HG03280 (cell line): ENCODE measurements at regions not wholly inside any gene's neighbourhood (a gene's known extent, or its start where the extent isn't known, plus 50 kb on each side); places are given as distances from the start of the nearest gene placed in this dataset.
A peak's percentile ranks its signal among the peaks of the same experiment; 100 is the strongest.

Source experiments
- ATAC-seq: cut with Tn5 transposase; IDR thresholded peaks from one replicate; pipeline ENCODE4 v1.9.1; 2021; ENCODE audit warnings: mild to moderate bottlenecking, moderate library complexity; ENCODE audit not compliant: unreplicated experiment

GRCh38 chr13:71090990-71091389 is 776.0 kb downstream of the DACH1 start:
- ATAC-seq = no peak

DNA sequence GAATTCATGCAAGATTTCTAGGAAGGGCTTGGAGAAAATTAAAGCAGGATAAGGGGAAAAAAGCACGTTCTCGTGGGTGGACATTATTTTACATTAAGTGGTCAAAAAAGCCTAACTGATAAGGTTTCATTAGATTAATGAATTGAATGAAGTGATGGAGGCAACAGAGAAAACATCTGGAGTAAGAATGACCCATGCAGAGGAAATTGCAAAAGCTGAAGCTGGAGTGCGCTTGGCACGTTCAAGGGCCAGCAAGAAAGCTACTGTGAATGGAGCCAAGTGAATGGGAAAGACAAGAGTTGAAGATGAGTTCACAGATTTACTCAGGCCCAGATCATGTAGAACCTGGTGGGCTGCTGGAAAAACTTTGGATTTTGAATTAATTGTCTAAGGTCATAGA is 777.9 kb downstream of the DACH1 start:
- ATAC-seq = no peak

- ATAC-seq = no peak
Observed at GRCh38 chr13:71087432-71087831, 779.6 kb downstream of the DACH1 start.

DNA sequence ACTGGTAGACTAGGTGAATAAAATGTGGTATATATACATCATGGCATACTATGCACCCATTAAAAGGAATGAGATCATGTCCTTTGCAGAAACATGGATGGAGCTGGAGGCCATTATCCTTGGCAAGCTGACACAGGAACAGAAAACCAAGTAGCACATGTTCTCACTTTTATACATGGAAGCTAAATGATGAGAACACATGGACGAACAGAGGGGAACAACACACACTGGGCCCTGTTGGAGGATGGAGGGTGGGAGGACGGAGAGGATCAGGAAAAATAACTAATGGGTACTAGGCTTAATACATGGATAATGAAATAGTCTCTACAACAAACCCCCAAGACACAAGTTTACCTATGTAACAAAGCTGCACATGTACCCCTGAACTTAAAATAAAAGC is 780.0 kb downstream of the DACH1 start:
- no peak for ATAC-seq

DNA sequence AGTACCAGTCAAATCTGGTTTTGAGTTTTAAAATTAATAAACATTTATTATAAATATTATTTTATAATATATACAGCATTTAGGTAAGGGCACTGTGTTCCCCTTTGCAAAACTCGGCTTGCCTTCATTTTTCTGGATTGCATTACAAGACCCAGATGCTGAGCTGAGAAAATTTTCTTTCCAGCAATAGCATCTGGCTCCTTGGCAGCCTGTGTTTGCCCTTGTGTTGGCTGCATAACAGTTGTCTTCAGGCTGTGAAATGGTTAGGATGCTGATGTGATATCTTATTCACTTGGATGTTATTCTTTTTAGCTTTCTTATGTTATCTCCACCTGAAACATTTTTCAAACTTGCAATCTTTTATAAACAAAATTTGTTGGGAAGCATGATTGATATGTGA is 784.4 kb downstream of the DACH1 start:
- no peak for ATAC-seq

GRCh38 chr13:71079638-71080037 is 787.4 kb downstream of the DACH1 start:
- ATAC-seq = no peak

GRCh38 chr13:71068041-71068440 is 799.0 kb downstream of the DACH1 start:
- ATAC-seq = no peak

DNA sequence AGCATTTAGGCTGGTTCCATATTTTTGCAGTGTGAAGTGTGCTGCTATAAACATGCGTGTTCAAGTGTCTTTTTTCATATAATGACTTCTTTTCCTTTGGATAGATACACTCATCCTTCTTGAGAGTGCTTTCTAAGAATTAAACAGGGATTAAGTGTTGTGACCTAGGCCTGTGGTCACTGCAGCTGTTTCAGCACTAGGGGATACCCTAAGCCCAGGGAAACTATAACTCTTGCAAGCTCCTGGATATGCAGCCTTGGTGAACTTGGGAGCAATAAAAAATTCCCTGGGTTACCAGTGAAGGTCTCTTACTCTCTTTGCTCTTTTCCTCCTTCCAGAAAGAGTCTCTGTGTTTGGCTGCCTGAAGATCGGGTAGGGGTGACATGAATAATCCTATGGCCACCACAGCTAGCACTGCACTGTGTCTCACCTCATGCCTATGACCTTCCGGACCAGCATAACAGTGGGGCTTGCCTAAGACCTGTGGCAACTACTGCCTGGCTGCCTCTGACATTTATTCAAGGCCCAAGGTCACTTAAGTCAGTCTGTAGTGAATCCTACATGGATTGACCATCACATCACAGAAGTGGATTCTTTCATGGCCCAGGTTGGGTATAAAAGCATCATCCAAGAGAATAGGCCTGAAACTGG is 799.7 kb downstream of the DACH1 start:
- ATAC-seq = no peak

GRCh38 chr13:71056581-71056980 is 810.4 kb downstream of the DACH1 start:
- no peak for ATAC-seq

GRCh38 chr13:71055644-71056043 is 811.4 kb downstream of the DACH1 start:
- ATAC-seq = no peak

DNA sequence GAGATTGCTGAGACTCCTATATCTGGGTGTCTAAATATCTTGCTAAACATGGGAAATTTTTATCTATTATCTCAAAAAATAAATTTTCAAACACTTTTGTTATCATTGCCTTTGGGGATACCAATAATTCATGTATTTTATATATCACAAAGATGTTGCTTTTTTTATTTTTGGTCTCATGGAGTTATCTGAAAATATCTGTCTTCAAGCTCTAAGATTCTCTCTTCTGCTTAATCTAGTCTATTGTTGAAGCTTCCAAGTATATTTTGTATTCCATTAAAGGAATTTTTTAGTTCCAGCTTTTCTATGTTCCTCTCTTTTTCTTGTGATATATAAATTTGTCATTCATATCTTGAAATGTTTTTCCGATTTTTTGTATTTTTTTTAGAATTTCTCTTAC is 812.0 kb downstream of the DACH1 start:
- ATAC-seq = no peak

GRCh38 chr13:71054358-71054757 is 812.6 kb downstream of the DACH1 start:
- ATAC-seq = peak; percentile 73

DNA sequence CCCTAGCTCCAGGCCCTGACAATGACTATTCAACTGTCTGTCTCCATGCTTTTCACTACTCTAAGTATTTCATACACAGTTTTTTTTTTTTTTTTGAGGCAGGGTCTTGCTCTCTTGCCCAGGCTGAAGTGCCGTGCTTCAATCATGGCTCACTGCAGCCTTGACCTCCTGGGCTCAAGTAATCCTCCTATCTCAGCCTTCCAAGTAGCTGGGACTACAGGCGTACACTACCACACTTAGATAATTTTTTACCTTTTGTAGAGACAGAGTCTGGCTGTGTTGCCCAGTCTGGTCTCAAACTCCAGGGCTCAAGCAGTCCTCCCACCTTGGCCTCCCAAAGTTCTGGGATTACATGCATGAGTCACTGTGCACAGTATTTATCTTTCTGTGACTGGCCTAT is 815.4 kb downstream of the DACH1 start:
- ATAC-seq = no peak

GRCh38 chr13:71046360-71047079 is 820.5 kb downstream of the DACH1 start:
- ATAC-seq = no peak

GRCh38 chr13:71045101-71045500 is 821.9 kb downstream of the DACH1 start:
- ATAC-seq = no peak

DNA sequence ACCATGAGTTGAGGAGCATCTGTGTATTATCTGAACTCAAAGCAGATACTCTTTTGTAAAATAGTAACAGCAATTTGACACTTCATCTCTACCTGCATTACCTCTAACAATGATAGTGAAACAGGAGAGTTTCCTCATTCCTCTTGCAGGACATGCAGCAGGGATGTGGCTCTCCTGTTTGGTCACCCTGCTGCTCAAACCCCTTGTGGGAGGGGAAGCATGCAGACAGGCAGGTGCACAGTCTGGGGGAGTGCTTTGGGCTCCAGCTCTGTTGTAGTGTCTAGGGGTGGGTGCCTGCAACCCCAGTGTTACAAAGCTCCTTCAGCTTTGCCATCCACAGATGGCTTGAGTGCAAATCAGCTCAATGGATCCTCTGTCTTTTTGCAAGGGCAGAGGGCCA is 827.6 kb downstream of the DACH1 start:
- ATAC-seq = no peak

DNA sequence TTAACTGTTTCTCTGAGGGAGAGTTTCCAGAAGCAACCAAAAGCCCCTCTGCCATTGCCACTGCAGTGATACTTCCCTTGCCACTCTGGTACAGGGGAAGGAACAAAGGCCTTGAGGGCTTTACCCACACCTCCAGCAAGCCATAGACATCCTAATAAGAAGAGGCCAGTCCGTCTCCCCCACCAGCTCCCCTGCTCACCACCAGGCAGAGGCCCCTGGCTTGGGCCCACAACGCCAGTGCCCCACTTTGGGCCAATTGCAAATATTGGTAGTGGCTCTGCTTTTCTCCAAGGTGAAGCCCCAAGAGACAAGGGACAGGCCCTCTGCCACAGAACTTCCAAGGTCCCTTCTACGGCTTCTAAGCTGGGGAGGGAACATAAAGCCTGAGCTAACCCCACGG is 833.0 kb downstream of the DACH1 start:
- ATAC-seq = no peak

DNA sequence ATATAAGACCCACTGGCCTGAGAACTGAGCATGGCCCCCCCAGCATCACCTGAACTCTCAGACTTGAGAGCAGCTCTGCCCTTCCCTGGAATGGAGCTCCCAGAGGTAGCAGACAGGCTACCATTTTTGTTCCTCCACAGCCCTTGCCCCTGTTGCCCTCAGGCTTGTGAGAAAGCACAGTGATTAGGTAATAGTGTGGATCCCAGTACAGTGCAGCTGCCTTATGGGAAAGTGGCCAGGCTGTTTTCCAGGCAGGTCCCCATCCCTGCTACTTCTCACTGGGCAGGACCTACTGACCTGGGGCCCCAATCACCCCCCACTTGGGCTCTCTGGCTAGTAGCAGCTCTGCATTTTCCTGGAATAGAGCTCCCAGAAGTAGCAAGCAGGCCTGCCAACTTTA is 834.0 kb downstream of the DACH1 start:
- no peak for ATAC-seq

- no peak for ATAC-seq
Observed at GRCh38 chr13:71030784-71031183, 836.2 kb downstream of the DACH1 start.

GRCh38 chr13:71028884-71029283 is 838.1 kb downstream of the DACH1 start:
- ATAC-seq = no peak

- no peak for ATAC-seq
Observed at GRCh38 chr13:71021825-71022422, 845.1 kb downstream of the DACH1 start.

DNA sequence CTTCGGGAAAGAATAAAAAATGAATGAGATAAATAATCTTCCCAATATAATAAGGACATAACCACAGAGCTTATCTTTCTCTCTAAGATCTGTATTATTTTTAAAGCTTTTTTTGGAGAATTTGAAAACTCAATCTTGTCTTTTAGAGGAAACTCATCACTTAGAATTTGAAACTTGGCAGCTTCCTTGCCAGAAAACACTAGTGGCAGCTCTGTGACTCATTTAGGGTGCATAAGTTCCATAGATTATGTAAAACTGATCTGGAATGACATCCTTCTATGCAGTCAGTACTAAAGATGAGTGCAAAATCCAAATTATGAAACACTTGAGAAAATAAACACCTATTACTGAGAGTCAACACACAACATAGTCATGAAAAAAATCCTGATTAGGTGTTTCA is 848.0 kb downstream of the DACH1 start:
- ATAC-seq = no peak
